AG09309 (cell line): ENCODE measurements at regions not wholly inside any gene's neighbourhood (a gene's known extent, or its start where the extent isn't known, plus 50 kb on each side); places are given as distances from the start of the nearest gene placed in this dataset.

Experiments used
- DNase-seq: peaks from one replicate; pipeline ENCODE4 v3.0.0-alpha.2; 2010; ENCODE audit warnings: low read depth
- H3K4me3 ChIP-seq: 2 replicates; pipeline ENCODE4 v1.5.1; 2011; ENCODE audit warnings: mild to moderate bottlenecking, low read depth, low read length, moderate library complexity; ENCODE audit not compliant: control insufficient read depth
- CTCF ChIP-seq: IDR thresholded peaks from 2 replicates; pipeline ENCODE4 v1.5.1; 2011; ENCODE audit warnings: mild to moderate bottlenecking, low read depth, low read length, inconsistent platforms; ENCODE audit not compliant: insufficient read depth, control insufficient read depth; ENCODE audit errors: missing control alignments

GRCh38 chr2:5751873-5752482 lies 59.8 kb downstream of the SOX11 start:
- no peak overlapping the region for H3K4me3 ChIP-seq
- DNase-seq, result no peak

GRCh38 chr2:5756272-5756671 lies 64.1 kb downstream of the SOX11 start:
- TF ChIP-seq CTCF, result no peak
- no peak for DNase-seq
- no peak overlapping the region for H3K4me3 ChIP-seq

More at GRCh38 chr2:5751873-5752482, 59.8 kb downstream of the SOX11 start:
- TF ChIP-seq CTCF, result no peak

DNA sequence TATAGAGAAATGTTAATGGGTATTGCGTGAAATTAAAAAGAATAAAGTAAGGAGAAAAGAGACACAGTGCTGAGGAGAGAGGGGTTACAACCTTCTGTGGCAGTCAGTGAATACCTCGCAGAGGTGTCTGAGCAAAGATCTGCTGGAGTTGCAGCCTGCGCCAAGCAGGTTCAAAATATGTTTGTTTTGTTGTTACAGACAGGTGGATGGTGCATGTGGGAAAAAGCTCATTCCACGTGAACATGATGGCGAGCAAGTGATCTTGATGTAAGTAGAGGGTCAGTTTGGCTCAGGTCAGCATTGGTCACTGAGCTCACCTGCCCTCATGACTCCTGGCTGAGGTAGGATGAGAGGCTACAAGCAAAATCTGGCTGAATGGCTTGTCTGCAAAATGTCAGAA lies 66.2 kb downstream of the SOX11 start:
- no peak for TF ChIP-seq CTCF
- no peak for DNase-seq
- H3K4me3 ChIP-seq, result no peak overlapping the region

DNA sequence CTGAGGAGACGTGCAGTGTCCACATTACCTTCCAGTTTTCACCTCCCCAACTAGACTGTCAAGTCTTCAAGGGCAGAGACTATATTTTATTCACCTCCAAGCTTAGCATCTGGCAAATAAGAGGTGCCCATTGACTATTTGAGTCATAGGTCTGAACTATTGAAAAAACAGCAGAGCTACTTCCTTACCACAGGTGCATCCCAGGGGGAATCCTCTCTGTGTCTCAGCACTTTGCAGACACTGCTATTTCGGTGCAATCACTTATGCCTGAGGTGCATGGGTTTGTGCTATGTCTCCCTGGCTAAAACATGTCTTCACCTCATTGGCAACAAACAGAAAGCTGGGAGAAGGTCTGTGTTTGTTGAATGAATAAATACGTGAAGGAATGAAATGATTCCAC lies 67.8 kb downstream of the SOX11 start:
- H3K4me3 ChIP-seq, result no peak overlapping the region
- DNase-seq, result no peak
- TF ChIP-seq CTCF, result no peak

DNA sequence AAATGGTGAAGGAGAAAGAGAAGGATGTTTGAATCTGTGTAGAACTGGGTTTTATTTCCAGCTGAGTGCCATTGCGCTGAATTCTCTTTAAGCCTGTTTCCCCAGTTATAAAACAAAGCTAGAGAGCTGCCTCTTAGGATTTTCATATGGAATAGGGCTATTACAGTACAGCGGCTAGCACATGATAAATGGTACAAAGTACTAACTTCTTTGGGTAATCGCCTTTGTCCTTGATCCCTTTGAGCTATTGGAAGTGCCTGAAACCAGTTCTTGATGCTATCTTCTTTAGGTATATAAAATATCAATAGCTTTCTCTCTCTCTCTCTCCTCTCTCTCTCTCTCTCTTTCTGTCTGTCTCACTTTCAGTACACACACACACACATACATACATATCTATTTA lies 71.3 kb downstream of the SOX11 start:
- DNase-seq, result no peak
- no peak overlapping the region for H3K4me3 ChIP-seq
- TF ChIP-seq CTCF, result no peak

DNA sequence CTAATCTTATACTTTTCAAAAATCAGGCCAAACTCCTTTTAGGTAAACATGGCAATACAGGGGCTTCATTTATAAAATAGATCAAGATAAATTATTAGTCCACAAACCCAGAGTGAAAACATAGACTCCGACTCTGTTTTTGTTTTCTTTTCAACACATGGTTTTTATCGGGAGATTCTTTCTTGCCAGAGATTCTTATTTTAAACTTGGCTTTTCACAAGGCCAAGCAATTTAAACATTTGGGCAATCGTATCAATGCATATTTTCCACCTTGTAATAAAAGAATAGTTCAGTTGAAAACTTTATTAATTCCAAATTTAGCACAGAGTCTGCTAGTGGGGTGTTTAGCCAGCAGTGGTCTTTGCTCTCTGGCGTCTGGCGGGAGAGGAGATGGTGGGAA lies 71.9 kb downstream of the SOX11 start:
- no peak overlapping the region for H3K4me3 ChIP-seq
- no peak for TF ChIP-seq CTCF
- no peak for DNase-seq

GRCh38 chr2:5766056-5766455 lies 73.9 kb downstream of the SOX11 start:
- DNase-seq, result no peak
- TF ChIP-seq CTCF, result no peak
- H3K4me3 ChIP-seq, result no peak overlapping the region
